ENCODE measurements at regions not wholly inside any gene's neighbourhood (a gene's known extent, or its start where the extent isn't known, plus 50 kb on each side); places are given as distances from the start of the nearest gene placed in this dataset.

- DNase-seq = no peak
- Mint-ChIP-seq H3K4me1 (no peaks in the 10 kb centered on the region), H3K27ac (no peak overlapping the region), H3K4me3 (no peak overlapping the region), H3K36me3 (no peaks in the 10 kb centered on the region), H3K27me3 (ENCODE audit: low read depth in 3 of 3) (peaks cover 0 to 2% (median 0%) of the 10 kb centered on the region in 3 donors), H3K9me3 (no peaks in the 10 kb centered on the region)
- no peaks in the 10 kb centered on the region for H3K9me3 ChIP-seq (replicated peaks in 1 of 2; ENCODE audit: control insufficient read depth in 1 of 2, insufficient read depth in 1 of 2, low read length in 2 of 2)
- H2AFZ ChIP-seq (ENCODE audit: insufficient read depth, low read depth, low read length, poor library complexity, severe bottlenecking) = no peak overlapping the region
- no peaks in the 10 kb centered on the region for H3K79me2 ChIP-seq (ENCODE audit: insufficient read depth, low read length)
- TF ChIP-seq, protein P1, sequence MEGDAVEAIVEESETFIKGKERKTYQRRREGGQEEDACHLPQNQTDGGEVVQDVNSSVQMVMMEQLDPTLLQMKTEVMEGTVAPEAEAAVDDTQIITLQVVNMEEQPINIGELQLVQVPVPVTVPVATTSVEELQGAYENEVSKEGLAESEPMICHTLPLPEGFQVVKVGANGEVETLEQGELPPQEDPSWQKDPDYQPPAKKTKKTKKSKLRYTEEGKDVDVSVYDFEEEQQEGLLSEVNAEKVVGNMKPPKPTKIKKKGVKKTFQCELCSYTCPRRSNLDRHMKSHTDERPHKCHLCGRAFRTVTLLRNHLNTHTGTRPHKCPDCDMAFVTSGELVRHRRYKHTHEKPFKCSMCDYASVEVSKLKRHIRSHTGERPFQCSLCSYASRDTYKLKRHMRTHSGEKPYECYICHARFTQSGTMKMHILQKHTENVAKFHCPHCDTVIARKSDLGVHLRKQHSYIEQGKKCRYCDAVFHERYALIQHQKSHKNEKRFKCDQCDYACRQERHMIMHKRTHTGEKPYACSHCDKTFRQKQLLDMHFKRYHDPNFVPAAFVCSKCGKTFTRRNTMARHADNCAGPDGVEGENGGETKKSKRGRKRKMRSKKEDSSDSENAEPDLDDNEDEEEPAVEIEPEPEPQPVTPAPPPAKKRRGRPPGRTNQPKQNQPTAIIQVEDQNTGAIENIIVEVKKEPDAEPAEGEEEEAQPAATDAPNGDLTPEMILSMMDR (IDR thresholded peaks at IDR 0.05) = no peak
- H3K9ac ChIP-seq (ENCODE audit: insufficient read depth, low read length, poor library complexity, severe bottlenecking) = no peak overlapping the region
- no peak overlapping the region for H3K4me3 ChIP-seq (replicated peaks in 1 of 3; ENCODE audit: low read depth in 2 of 3, low read length in 3 of 3)
- H3K36me3 ChIP-seq (replicated peaks in 1 of 2; ENCODE audit: control insufficient read depth in 1 of 2, insufficient read depth in 2 of 2, low read length in 2 of 2) = no peaks in the 10 kb centered on the region
- no peak overlapping the region for H3K4me2 ChIP-seq (replicated peaks; ENCODE audit: extremely low read depth, low read length, poor library complexity, severe bottlenecking)
- WGBS (ENCODE audit: insufficient coverage) = 100% methylated on average over 4 of the region's 12 CpGs
- no peak overlapping the region for H3K27ac ChIP-seq (ENCODE audit: low read depth in 1 of 2, low read length in 2 of 2)
- H3K27me3 ChIP-seq (ENCODE audit: control insufficient read depth in 2 of 2, insufficient read depth in 2 of 2, low read length in 2 of 2) = no peaks in the 10 kb centered on the region
- intact Hi-C loops (cut with micrococcal nuclease) = no loop called here
- no peaks in the 10 kb centered on the region for H3K4me1 ChIP-seq (ENCODE audit: control insufficient read depth in 1 of 2, insufficient read depth in 2 of 2, low read length in 2 of 2)
- no peaks in the 10 kb centered on the region for H4K20me1 ChIP-seq (ENCODE audit: insufficient read depth, low read length)
Measured at GRCh38 chr2:61707984-61708852, 145.6 kb downstream of the FAM161A start.

DNA sequence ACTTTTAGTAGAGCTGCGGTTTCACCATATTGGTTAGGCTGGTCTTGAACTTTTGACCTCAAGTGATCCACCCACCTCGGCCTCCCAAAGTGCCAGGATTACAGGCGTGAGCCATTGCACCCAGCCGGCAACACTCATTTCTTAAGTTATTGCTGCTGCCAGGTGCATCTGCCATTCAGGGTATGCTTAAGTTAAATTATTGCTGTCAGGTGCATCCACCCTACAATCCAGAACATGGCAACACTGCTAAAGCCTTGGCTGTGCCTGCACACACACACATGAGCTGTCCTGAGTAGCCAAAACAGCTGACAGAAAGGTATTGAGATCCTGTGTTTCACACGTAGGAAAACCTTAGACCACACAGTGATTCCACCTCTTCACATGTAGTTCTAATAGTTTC is 148.2 kb downstream of the FAM161A start:
- no peak overlapping the region for H3K4me3 ChIP-seq (replicated peaks in 1 of 3; ENCODE audit: low read depth in 2 of 3, low read length in 3 of 3)
- no peak overlapping the region for H3K4me2 ChIP-seq (replicated peaks; ENCODE audit: extremely low read depth, low read length, poor library complexity, severe bottlenecking)
- H4K20me1 ChIP-seq (ENCODE audit: insufficient read depth, low read length) = no peaks in the 10 kb centered on the region
- no peaks in the 10 kb centered on the region for H3K36me3 ChIP-seq (replicated peaks in 1 of 2; ENCODE audit: control insufficient read depth in 1 of 2, insufficient read depth in 2 of 2, low read length in 2 of 2)
- no peak for DNase-seq
- no peak overlapping the region for H3K27ac ChIP-seq (ENCODE audit: low read depth in 1 of 2, low read length in 2 of 2)
- no peak overlapping the region for H3K9ac ChIP-seq (ENCODE audit: insufficient read depth, low read length, poor library complexity, severe bottlenecking)
- no peak overlapping the region for H2AFZ ChIP-seq (ENCODE audit: insufficient read depth, low read depth, low read length, poor library complexity, severe bottlenecking)
- no peaks in the 10 kb centered on the region for H3K4me1 ChIP-seq (ENCODE audit: control insufficient read depth in 1 of 2, insufficient read depth in 2 of 2, low read length in 2 of 2)
- no peaks in the 10 kb centered on the region for H3K9me3 ChIP-seq (replicated peaks in 1 of 2; ENCODE audit: control insufficient read depth in 1 of 2, insufficient read depth in 1 of 2, low read length in 2 of 2)
- 89% methylated on average over 4 of the region's 5 CpGs for WGBS (ENCODE audit: insufficient coverage)
- H3K27me3 Mint-ChIP-seq (ENCODE audit: low read depth in 3 of 3) = peaks cover 0 to 1% (median 0%) of the 10 kb centered on the region in 3 donors
- TF ChIP-seq, protein P1 (IDR thresholded peaks at IDR 0.05) = no peak
- H3K27me3 ChIP-seq (ENCODE audit: control insufficient read depth in 2 of 2, insufficient read depth in 2 of 2, low read length in 2 of 2) = no peaks in the 10 kb centered on the region
- H3K27ac Mint-ChIP-seq = no peak overlapping the region
- H3K79me2 ChIP-seq (ENCODE audit: insufficient read depth, low read length) = no peaks in the 10 kb centered on the region
- H3K4me1 Mint-ChIP-seq = peaks cover under 1% of the 10 kb centered on the region
- intact Hi-C loops (cut with micrococcal nuclease) = no loop called here
- H3K9me3 Mint-ChIP-seq = no peaks in the 10 kb centered on the region
- H3K4me3 Mint-ChIP-seq = no peak overlapping the region
- no peaks in the 10 kb centered on the region for H3K36me3 Mint-ChIP-seq
